HG02885 (cell line): ENCODE measurements at regions not wholly inside any gene's neighbourhood (a gene's known extent, or its start where the extent isn't known, plus 50 kb on each side); places are given as distances from the start of the nearest gene placed in this dataset.

Experiments
- ATAC-seq: cut with Tn5 transposase; IDR thresholded peaks from one replicate; pipeline ENCODE4 v1.9.1; 2021; ENCODE audit warnings: mild to moderate bottlenecking; ENCODE audit not compliant: unreplicated experiment, poor library complexity

DNA sequence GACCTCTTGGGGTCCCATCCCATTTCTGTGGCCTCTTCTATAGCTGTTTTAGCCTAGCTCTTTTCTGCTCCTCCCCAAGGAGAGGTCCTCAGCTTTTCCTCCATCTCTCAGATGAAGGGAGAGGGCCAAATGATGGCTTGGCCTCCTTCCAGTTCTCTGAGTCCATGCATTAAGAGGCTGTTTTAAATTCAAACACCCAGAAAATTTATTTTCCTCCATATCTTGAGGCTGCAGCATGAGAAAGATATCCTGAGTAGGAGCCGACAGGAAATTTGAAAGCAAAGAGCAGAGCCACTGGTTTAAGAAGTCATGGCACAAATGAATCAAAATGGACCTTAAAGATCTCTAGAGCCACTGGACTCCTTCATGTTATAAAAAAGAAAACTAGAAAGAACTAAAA is 558.8 kb downstream of the MID1IP1 start:
- no peak for ATAC-seq

DNA sequence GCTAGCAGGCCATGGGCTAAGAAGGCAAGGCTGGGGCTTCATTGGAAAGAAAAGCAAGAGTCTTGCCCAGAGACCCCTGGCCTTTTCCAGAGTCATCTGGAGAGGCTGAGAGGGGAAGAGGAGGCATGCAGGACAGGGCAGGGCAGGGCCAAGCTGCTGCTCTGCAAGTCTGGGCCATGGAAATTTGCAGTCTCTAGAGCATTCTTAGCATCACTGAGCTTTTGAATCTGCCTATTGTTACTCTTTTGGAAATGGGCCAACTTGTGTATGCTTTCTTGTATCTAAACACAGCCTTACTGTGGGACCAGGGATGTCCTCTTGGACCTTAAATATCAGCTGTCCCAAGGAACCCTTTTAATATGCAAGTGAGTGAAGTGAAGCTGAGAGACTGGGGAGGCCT is 560.5 kb downstream of the MID1IP1 start:
- no peak for ATAC-seq

DNA sequence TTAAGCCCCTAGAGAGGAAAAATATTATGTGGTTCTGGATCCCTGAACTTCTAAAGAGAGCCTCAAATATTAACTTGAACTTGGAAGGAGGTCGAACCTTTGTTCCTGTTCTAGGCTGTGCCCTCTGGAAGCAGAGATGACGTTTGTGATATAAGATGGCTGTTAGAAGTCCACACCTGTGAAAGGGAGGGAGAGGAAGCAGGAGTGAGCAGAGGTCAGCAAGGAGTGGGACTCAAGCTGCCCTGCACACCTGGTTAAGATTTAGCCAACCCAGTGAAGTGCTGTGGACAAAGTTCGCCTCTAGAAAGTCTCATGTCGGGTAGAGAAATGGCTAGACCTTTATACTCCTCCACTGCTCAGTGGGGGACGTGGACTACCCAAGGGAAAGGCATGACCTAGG is 566.2 kb downstream of the MID1IP1 start:
- no peak for ATAC-seq

DNA sequence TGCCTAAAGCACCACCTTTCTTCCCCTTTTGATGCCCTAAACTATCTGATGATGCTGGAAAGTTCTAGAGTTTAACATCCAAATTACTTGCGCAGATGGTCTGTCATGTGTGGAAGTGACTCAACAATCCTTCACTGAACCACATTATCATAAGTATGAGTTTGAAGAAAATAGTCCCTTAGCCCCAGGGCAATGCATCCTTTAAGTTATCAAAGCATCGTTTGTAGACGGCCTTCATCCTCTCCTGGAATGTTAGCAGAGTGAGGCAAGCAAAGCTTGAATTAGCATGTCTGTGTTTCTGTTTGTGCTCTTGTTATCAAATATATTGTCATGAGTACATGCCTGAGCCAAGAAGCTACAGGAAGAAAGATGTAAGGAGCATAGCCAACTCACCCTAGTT is 570.9 kb downstream of the MID1IP1 start:
- ATAC-seq = no peak

DNA sequence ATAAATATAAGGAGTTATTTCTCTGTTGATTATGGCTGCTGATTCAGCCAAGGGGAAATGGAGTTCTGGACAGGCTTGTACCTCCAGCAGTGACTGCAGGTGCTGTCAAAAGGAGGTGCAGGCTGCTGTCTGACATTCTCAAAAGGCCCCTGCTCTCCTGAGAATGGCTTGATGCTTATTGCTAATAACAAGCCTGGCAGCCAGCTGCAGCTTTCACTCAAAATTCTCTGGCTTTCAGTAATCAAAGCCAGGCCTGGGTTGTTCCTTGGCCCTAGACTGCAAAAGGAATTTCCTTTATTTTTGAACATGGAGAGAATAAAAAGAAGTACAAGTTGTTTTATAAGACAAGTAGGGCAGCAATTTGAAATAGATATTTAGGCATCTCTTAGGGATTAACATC is 575.9 kb downstream of the MID1IP1 start:
- ATAC-seq = no peak

DNA sequence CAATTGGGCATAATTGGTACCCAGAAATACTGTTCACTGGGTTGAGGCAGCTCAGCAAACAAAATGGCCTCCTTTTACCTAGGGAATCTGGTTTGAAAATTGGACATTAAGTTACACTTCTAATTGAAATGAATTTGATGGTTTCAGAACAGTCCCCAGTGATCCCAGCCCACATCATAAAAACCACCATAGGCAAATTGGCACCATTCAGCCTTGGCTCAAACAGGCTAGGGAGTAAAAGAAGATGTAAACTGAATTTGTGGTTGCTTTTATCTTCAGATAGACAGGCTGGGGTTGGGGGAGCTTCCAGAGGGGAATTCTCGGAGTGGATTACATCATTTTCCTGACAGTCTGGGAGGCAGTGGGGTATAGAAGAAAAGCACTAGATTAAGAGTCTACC is 576.5 kb downstream of the MID1IP1 start:
- no peak for ATAC-seq

DNA sequence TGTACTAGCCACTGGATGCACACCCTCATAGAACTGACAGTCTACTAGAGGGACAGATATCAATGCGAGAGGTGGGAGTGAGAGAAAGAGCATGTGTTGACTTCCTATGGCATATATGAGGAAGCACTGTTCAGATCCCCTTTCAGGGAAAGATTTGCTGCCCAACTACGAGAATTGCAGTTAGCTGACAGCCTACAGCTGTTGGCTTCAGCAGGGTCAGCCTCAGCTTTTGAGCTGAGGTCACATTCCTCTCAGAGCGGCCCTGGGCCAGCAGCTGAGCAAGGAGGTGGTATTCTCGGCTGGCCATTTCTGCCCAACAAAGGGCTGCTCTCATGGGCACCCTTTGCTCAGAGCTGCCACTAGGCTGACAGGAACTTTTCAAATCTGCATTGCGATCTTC is 580.2 kb downstream of the MID1IP1 start:
- no peak for ATAC-seq

DNA sequence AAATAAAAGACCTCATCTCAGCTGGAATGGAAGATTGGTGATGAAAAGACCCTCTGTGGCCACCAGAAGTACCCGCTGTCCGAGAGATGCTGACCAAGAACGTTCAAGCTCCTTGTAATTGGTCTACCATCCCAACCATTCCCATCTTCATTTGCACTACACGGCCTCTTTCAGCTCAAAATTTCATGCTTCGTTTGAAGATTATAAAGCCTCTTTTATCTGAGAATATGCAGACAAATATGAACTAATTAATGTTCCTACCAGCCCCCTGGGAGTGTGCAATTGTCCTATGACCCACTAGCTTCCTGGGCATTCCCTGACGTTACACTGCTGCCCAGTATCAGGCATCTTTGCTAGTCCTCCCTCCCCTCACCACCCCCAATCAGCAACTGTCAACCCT is 583.7 kb downstream of the MID1IP1 start:
- ATAC-seq = no peak

DNA sequence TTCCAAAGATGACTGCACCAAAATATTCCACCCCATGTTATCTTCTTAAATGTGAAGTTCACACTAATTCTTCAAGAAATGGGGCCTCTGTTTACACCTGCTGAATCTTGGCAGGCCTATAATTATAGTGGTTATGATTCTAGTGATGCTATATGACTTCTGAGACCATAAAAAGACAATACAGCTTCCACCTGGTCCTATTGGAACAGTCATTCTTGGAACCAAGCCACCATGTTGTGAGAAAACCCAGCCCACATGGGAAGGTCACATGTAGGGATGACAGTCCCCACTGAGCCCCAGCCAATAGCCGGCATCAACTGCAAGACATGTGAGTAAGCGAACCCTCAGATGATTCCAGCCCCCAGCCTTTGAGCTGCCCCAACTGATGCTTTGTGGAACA is 587.5 kb downstream of the MID1IP1 start:
- ATAC-seq = no peak

DNA sequence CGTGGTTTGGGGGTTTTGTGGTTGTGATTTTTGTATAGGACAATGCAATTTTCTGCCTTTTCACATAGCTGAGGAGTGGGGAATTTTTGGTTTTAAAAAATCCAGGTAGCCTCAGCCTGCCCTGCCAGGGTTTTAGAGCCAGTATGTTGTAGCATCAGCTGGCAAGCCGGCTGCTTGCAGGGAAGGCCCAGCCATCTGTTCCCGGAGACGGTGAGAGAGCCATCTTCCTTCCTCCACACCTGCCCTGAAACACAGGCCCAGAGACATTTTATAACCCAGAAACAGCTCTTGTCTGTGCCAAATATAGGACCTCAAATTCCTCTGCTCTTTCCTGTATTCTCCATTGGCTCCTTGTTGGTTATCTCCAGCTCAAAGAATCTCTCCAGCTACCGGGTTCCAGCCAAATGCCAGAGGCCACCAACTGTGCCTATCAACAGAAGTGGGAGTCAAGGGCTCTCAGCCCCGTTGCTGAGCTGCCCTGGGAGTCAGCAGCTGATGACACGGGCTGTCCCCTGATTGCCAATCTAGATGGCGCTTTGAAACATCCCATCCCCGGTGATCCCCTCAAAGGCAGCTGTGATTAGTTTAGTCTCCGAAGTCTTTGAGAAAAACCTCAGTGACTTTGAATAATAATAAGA is 595.2 kb downstream of the MID1IP1 start:
- no peak for ATAC-seq

DNA sequence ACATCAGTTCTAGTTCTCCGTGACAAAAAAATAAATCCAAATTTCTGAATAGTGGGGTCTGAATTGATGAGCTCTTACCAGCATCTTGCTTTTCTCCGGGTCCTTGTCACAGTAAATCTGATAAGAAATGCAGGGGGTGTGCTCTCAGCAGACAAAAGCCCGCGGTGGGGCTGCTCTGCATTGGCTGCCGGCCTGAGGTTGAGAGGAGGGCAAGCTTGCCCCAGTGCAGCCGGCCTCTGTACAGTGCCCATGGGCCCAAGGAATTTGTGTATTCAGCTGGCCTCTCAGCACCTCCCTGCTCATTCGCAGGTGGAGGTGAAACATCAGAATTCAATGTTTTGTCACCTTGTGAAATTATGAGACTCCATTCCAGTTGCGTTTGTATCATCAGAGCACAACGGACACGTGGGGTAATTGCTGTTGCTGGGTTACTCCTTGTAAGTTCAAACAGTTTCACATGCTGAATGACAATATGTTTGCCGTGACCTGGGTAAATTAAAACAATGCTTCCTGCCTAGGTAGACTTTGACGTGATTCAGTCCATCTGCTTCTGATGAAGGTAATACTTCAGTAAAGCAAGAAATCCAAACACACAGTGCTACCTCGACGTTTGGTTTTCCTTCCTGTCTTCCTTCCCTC is 596.4 kb downstream of the MID1IP1 start:
- no peak for ATAC-seq

DNA sequence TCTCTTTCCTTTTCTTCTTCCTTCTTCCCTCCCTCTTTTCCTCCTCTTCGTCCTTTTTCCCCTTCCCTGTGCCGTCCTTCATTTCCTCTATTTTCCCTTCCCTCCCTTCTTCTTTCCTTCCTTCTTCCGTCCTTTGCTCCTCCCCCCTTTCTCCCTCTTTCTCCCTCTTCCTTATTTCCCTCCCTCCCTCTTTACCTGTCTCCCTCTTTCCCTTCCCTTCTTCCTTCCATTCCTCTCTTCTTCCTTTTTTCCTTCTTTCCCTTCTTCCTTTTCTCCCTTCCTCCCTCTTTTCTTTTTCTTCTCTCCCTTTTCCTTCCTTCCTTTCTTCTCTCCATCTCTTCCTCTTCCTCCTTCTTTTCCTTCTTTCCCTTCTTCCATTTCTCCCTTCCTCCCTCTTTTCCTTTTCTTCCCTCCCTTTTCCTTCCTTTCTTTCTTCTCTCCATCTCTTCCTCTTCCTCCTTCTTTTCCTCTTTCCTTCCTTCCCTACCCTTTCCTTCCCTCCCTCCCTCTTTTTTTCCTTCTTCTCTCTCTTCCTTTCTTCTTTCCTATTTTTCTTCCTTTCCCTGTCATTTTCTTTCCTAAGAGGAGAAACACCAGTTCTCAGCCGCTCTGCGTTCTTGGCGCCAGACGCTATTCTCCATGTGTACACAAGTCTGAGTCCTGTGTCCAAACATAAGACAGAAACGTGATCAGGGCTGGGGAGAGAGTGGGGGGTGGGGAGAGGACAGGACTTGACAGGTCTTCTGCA is 597.1 kb downstream of the MID1IP1 start:
- no peak for ATAC-seq

DNA sequence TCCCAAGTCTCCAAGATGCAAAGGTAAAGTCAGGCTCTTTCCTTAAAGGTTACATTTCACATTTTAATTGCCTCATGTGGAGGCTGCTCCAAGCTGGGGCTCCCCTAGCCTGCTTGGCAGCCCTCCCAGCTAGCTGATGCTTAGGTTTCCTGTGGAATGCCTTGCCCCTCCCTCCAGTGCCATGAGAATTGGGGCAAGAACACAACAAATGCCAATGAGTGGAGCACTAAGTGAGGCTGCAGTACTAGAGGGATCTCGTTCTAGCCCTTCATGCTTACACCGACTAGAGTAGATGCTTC is 597.7 kb downstream of the MID1IP1 start:
- ATAC-seq = no peak

DNA sequence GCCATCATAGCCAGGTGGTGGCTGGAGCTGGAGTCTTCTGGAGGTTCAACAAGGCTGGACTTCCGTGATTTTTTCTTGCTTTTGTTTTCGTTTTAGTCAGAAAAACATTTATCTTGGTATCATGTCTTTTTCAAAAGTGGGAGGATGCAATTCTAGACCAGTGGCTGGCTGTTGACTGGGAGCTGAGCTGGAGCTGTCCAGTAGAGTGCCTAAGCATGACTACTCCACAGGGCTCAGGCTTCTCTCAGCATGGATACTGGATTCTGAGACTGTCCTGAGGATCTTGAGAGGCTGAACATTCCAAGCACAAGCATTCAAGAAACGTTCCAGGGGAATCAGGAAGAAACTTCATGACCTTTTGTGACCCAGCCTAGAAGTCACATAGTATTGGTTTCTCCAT is 598.1 kb downstream of the MID1IP1 start:
- ATAC-seq = no peak

DNA sequence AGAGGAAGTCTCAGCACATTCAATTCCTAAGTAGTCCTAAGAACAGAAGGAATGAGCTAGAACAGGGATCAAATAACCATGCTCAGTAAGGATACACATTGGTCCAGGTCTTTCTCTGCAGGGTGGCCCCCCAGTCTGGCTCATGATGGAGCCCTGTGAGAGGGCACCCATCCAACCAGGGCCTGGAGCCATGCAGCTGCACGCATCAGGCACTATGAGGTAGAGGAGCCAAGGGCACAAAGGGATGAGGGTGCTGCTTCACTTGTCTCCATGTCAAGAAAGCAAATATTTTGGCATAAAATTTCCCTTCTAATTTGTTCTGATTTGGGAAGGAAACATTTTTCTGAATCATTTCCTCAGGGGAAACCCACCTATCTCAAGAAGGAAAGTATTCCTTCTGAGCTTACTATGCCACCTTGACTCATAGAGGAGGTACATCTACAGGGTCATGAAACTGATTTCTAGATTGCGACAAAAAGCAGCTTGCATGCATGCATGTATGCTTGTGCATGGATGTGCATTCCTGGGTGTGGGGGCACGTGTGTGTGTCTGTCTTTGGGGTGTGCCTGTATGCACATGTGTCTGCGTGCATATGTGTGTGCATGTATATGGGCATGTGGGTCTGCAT is 600.3 kb downstream of the MID1IP1 start:
- no peak for ATAC-seq

DNA sequence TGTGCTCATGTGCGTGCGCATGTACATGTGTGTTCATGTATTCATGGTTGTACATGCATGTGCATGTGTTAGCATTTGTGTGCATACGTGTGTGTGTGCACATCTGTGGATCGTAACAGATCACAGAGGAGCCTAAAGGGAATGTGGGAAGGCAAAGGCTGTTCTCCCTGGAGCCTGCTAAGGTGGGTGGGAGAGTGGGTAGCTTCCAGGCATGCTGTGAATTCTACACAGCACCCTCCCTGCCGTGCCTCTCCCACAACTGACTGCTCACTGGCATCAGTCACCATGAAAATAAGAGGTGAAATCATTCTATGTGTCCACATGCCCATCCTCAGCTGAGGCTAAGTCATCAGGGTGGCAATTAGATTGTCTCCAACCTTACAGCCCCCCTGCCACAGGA is 600.9 kb downstream of the MID1IP1 start:
- no peak for ATAC-seq

DNA sequence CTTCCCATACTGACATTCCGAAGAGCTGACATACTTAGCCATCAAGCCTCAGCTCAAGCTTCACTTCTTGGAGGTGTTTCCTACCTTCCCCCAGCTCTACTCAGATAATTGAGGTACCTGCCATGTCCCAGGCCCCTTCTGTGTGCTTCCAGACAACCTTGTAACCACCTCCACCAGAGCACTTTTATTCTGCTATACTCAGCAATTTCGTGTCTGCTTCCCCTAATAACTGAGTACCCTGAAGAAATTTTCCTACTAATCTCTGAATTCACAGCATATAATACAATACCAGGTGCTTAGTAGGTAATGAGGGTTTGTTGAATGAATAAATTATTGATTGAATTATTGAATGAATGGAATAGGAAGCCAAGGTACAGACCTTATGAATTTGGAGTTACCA is 605.5 kb downstream of the MID1IP1 start:
- no peak for ATAC-seq

DNA sequence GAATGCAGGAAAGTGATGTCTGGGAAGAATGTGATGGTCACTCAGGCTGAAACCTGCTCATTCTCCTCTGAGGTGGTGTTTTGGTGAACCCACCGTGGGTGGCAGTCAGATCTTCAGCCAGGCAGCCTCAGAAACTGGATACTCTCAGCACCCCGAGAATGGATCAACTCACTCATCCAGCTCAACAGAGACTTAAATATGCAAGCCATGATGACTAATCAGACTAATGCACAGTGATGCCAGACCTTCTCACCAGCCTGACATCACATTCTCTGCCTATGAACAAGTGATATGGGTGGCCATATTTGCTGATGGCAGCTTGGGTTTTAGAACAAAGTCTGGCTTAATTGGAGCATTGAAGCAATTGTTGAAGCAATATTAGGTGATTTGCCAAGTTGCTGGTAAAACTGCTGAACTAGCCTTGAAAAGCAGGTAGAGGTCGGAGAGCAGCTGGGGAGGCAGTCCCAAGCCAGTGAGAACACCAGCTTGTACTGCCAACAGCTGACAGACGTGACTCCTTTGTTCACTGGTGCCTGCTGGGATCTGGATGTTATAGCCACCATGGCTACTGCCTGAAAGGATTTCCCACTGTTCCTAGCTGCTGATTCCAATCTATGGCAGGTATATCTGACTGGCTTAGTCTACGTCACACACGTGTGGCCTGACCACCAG is 608.1 kb downstream of the MID1IP1 start:
- no peak for ATAC-seq

DNA sequence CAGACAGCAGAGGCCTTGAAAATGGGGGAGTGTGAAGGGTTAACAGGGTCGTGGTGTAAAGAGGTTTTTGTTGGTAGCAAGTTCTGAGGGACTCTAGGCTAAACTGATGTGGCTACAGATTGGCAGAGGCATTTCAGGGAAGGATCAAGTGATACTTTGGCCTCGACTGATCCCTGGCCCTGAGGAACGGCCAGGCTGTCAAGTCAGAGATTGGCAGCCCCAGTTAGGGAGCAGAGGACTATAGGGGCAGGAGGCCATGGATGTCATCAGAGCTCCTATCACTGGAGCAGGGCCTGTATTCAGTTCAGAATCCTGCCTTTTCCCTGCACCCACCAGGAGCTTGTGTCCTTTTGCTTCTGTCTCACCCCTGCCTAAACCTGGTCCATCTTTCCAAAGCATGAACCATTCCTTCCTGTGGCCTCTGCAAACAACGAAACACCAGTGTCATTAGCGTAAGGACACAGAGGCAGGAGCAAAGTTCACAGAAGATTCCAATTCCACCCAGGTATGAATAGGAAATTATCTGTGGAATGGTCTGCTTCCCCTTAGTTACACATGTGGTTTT is 613.1 kb downstream of the MID1IP1 start:
- ATAC-seq = no peak

DNA sequence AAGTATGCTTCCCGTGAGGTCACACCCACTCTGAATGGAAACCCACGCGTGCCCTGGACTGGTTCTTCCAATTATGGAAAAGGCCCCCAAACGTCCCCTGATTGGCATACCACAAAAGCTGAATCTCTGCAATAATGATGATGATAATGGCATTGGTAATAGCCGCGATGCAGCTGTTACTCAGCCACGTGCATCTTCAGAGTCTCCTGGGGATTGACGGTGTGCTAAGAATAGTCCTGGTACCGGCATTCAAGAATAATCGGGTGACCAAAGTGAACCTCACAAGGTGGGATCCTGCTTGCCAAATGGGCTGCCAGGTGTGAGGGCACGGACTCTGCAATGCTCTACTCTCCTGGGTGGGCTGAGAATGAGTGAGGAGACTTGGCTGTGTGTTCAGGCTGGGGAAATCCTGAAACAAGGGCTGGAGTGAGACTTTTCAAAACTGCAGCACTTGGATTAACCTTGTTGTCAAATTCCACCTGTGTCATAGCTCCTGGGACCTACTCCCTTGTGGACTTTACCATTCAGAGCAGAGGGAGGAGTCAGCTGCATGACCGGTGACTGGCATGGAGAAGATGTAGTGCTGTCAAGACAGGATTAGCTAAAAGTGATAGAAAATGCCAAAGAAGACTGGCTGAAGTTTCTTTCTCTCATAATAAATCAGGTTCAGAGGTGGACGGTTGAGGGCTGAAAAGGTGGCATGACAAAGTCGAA is 615.4 kb downstream of the MID1IP1 start:
- ATAC-seq = no peak
